ENCODE measurements at regions not wholly inside any gene's neighbourhood (a gene's known extent, or its start where the extent isn't known, plus 50 kb on each side); places are given as distances from the start of the nearest gene placed in this dataset.
"Not testable (repeated sequence)": the region's sequence is repeated elsewhere in the genome, so short reads cannot be mapped to it uniquely, and the experiment has no call there.

DNA sequence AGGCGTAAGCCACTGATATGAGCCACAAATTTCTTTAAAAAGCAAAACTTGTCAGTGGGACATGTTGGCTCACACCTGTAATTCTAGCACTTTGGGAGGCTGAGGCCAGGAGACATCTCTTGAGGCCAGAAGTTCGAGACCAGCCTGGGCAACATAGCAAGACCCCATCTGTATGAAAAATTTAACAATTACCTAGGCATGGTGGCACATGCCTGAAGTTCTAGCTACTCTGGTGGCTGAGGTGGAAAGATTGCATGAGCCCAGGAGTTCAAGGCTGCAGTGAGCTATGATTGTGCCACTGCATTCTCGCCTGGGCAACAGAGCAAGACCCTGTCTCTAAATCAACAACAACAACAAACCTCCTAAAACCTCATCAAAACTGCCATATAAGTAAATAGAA, 147.6 kb upstream of the BARHL2 start:
- TF ChIP-seq, protein P1, sequence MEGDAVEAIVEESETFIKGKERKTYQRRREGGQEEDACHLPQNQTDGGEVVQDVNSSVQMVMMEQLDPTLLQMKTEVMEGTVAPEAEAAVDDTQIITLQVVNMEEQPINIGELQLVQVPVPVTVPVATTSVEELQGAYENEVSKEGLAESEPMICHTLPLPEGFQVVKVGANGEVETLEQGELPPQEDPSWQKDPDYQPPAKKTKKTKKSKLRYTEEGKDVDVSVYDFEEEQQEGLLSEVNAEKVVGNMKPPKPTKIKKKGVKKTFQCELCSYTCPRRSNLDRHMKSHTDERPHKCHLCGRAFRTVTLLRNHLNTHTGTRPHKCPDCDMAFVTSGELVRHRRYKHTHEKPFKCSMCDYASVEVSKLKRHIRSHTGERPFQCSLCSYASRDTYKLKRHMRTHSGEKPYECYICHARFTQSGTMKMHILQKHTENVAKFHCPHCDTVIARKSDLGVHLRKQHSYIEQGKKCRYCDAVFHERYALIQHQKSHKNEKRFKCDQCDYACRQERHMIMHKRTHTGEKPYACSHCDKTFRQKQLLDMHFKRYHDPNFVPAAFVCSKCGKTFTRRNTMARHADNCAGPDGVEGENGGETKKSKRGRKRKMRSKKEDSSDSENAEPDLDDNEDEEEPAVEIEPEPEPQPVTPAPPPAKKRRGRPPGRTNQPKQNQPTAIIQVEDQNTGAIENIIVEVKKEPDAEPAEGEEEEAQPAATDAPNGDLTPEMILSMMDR (IDR thresholded peaks at IDR 0.05; ENCODE audit: insufficient read depth, missing control alignments) = no peak
- FAIRE-seq = no peak
- no peak for DNase-seq (ENCODE audit: insufficient read length, low spot score)

DNA sequence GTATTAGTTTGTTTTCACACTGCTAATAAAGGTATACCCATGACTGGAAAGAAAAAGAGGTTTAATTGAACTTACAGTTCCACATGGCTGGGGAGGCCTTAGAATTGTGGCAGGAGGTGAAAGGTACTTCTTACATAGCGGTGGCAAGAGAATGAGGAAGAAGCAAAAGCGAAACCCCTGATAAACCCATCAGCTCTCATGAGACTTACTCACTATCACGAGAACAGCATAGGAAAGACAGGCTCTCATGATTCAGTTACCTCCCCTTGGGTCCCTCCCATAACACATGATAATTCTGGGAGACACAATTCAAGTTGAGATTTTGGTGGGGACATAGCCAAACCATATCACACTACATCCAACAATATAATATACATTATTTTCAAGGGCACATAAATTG, 145.7 kb upstream of the BARHL2 start:
- no peak for FAIRE-seq
- TF ChIP-seq, protein P1 (IDR thresholded peaks at IDR 0.05; ENCODE audit: insufficient read depth, missing control alignments) = no peak
- no peak for DNase-seq (ENCODE audit: insufficient read length, low spot score)

DNA sequence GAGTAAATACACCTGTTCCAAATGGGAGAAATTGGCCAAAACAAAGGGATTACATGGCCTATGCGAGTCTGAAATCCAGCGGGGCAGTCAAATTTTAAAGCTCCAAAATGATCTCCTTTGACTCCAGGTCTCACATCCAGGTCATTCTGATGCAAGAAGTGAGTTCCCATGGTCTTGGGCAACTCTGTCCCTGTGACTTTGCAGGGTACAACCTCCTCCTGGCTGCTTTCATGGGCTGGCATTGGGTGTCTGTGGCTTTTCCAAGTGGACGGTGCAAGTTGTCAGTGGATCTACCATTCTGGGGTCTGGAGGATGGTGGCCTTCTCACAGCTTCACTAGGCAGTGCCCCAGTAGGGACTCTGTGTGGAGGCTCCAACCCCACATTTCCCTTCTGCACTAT, 144.3 kb upstream of the BARHL2 start:
- DNase-seq (ENCODE audit: insufficient read length, low spot score); FAIRE-seq: not testable (repeated sequence)

DNA sequence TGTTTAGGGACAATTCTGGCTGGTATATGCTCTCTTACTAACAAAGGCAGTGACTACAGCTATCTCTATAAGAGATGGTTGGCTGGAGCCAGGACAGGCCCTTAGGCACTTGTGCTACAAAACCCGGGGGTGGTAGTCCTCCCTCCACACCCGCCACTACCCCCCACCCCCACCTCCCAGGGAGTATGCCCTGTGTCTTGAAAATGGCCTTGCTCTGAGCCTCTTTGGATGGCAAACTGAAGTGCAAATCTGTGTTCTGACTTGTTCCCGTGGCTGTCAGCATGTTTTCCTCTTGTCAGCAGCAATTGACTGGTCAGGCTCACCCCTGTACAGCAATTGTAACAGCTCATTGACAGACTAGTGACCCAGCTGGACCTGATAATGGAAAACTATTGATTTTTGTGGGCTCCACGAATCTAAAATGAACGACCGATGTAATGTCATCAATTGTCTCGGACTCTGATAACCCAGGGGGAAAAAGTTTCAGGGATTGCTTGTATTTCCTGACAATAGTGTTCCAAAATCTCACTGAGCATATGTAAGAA, 139.4 kb upstream of the BARHL2 start:
- FAIRE-seq (no peak), DNase-seq (ENCODE audit: insufficient read length, low spot score) (no peak)
- TF ChIP-seq, protein P1 (IDR thresholded peaks at IDR 0.05; ENCODE audit: insufficient read depth, missing control alignments) = no peak

DNA sequence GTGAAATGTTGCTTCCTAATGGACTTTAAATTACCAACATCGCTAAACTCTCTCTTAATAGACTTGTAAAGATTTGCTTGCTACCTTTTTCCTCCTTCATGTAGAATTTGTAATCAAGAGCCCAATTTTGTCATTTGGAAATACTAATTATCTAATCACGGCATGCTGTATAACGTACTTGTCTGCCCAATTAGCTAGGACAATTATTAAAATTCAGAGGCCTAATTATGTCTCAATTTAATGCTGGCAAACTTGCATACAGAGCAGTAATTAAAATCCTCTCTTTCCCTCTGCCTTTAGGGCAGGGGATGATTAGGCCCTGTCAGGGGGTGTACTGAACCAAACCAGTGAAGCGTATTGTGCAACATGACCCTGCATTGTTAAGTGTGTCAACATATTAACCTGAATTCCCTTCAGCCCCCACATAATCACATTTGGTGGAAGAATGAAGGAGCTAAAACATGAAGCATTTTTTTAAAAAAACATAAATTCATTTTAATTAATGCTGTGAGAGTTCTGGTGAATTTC, 137.4 kb upstream of the BARHL2 start:
- FAIRE-seq = no peak

DNA sequence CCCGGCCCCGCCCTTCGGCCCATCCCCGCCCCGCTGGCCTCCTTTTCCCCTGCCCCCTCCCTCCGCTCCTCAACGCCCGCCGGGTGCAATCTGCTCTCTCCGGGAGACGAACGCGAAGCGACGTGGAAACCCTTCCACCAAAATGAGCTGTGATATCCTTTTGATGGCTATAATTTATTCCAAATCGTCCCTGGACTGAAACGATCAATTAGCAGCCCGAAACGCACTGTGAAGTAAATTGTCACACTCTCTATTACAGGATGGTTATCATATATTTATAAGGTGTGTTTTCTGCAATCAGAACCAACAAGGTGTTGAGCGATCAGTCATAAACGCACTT, 134.6 kb upstream of the BARHL2 start:
- TF ChIP-seq, protein P1 (IDR thresholded peaks at IDR 0.05; ENCODE audit: insufficient read depth, missing control alignments) = no peak
- no peak for DNase-seq (ENCODE audit: insufficient read length, low spot score)

More for the DNA sequence above, 137.4 kb upstream of the BARHL2 start:
- no peak for DNase-seq (ENCODE audit: insufficient read length, low spot score)
- TF ChIP-seq, protein P1 (IDR thresholded peaks at IDR 0.05; ENCODE audit: insufficient read depth, missing control alignments) = no peak

DNA sequence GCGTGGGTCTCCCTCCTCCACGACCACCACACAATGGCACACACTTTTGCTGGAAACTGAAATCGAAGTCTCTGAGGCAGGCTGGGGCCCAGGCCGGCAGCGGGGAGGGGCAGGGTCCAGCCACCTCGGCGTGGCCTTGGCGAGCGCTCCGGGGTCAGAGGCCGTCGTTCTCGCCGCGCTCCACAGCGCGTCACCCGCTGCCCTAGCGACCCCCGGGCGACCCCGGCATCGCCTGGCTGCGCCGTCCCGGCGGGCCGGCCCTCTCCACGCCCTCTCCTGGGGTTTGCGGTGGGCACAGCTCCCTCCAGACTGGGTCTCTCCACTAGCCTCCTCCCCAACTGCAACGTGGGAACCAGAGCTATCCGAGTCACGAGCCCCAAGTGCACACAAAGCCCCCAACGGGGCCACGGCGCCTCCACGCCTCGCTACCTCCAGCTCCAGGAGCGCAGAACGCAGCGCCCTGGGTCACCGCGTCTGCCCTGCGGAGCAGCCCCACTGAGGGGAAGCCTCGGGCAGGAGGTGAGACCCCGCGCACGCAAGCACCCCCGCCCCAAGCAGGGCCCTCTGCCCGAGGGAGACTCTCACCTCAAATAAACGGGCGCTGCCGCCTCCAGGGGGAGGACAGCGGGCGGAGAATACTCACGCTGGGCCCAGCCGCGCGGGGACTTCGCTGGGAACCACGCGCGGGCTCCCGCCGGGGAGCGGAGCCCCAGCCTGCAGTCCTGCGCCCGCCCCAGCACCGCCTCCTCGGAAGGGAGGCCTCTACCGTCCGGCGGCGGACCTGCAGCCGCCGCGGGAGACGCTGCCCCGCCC, 134.0 kb upstream of the BARHL2 start:
- DNase-seq (ENCODE audit: insufficient read length, low spot score) (no peak), FAIRE-seq (no peak)
- TF ChIP-seq, protein P1 (IDR thresholded peaks at IDR 0.05; ENCODE audit: insufficient read depth, missing control alignments) = peak; percentile 46

More for the DNA sequence above, 134.6 kb upstream of the BARHL2 start:
- no peak for FAIRE-seq

All from D721Med (cell line).